GM12892 (cell line): ENCODE measurements at regions not wholly inside any gene's neighbourhood (a gene's known extent, or its start where the extent isn't known, plus 50 kb on each side); places are given as distances from the start of the nearest gene placed in this dataset.

ENCODE experiments used
- POLR2A ChIP-seq: IDR thresholded peaks from 2 replicates; pipeline ENCODE4 v1.6.1; 2011; ENCODE audit warnings: low read depth, low read length, control low read depth
- POLR2AphosphoS5 ChIP-seq: IDR thresholded peaks from 2 replicates; pipeline ENCODE4 v1.6.1; 2011; ENCODE audit warnings: low read depth, low read length, control low read depth

DNA sequence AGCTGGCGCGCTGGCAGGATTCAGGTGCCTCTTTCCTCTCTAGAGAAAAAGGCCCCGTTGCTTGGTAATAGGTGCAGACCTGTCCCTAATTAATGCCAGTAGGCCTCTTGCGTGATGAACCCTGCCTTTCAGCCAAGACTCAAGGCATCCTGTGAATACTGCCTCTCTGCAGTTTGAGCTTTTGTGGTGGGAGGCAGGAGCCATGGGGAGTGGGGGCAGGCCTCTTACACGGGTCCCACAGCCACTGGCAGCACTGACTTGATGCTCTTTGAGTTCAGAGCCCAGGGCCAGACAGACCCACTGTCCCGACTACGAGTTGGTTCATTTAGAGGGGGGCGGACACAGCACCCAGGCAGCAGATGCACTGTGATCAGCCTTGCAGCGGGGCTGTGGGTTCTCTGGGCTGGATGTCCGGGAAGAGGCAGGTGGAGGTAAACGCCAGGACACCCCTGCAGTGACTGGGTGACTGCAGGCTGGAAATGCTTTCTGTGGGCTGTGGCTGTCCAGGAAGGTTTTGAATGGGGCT, 237.0 kb downstream of the SEC14L1 start:
- TF ChIP-seq POLR2A (no peak), POLR2AphosphoS5 (no peak)
